HG03066 (cell line): ENCODE measurements at regions not wholly inside any gene's neighbourhood (a gene's known extent, or its start where the extent isn't known, plus 50 kb on each side); places are given as distances from the start of the nearest gene placed in this dataset.
"Not testable (repeated sequence)": the region's sequence is repeated elsewhere in the genome, so short reads cannot be mapped to it uniquely, and the experiment has no call there.

Source experiments
- ATAC-seq: cut with Tn5 transposase; IDR thresholded peaks from one replicate; pipeline ENCODE4 v1.9.1; 2021; ENCODE audit warnings: low read depth; ENCODE audit not compliant: unreplicated experiment

GRCh38 chr3:145550522-145550921 is 610.5 kb downstream of the PLOD2 start:
- no peak for ATAC-seq

- ATAC-seq, result no peak
Observed at GRCh38 chr3:145557405-145557804, 603.6 kb downstream of the PLOD2 start.

GRCh38 chr3:145578471-145578870 is 582.5 kb downstream of the PLOD2 start:
- no peak for ATAC-seq

- no peak for ATAC-seq
Observed at GRCh38 chr3:145581694-145582093, 579.3 kb downstream of the PLOD2 start.

- no peak for ATAC-seq
Observed at GRCh38 chr3:145604851-145605250, 556.1 kb downstream of the PLOD2 start.

- ATAC-seq, result no peak
Observed at GRCh38 chr3:145620002-145620401, 541.0 kb downstream of the PLOD2 start.

GRCh38 chr3:145620486-145620885 is 540.5 kb downstream of the PLOD2 start:
- no peak for ATAC-seq

DNA sequence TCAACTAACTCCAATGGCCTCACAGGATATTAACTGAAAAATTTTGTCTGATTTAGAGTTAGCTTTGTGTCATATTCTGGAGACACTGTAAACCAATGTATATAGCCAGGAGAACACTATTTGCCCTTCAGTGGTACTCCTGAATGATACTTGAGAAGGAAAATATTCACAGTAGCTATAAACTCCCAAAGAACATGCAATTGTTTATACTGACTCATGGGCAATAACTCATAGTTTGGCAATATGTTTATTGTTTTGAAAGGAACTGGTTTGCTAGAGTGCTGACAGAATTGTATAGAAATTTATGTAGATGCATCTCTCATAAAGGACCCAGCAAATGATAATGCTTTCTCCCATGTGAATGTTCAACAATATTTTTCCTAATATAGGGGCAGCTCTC is 537.6 kb downstream of the PLOD2 start:
- ATAC-seq, result no peak

GRCh38 chr3:145628211-145628610 is 532.8 kb downstream of the PLOD2 start:
- no peak for ATAC-seq

DNA sequence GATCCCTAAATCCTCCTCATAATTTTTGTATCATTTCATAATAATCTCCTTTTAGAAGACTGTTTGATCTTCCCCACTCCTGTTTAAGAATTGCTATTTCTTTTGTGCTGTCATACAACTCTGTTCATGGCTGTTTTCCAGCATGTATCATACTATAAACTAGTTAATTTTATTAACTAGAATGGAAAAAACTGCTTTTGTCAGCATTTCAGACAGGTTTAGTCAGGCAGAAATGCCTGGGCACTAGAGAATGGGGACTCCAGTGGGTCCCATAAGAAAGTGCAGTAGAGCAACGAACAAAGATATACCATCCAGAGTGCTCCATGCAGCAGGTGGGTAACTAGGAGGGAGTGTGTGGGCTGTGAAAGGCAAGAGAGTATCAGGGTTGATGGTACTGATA is 523.9 kb downstream of the PLOD2 start:
- no peak for ATAC-seq

GRCh38 chr3:145639003-145639606 is 521.9 kb downstream of the PLOD2 start:
- ATAC-seq, result no peak

- no peak for ATAC-seq
Observed at GRCh38 chr3:145639875-145640274, 521.1 kb downstream of the PLOD2 start.

DNA sequence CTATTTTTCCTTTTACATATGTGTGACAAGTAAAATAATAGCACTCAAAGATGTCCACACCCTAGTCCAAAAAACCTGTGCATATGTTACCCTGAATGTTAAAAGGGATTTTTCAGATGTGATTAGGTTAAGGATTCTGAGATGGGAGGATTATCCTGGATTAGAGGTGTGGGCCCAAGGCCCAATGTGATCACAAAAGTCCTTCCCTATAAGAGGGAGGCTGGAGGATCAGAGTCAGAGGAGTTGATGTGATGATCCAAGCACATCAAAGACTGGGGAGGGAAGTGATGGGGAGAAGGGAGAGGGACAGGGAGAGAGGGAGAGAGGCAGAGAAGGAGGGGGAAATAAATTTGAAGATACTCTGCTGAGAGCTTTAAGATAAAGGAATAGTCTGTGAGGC is 512.6 kb downstream of the PLOD2 start:
- no peak for ATAC-seq

- no peak for ATAC-seq
Observed at GRCh38 chr3:145649368-145649887, 511.6 kb downstream of the PLOD2 start.

- no peak for ATAC-seq
Observed at GRCh38 chr3:145650170-145650569, 510.8 kb downstream of the PLOD2 start.

DNA sequence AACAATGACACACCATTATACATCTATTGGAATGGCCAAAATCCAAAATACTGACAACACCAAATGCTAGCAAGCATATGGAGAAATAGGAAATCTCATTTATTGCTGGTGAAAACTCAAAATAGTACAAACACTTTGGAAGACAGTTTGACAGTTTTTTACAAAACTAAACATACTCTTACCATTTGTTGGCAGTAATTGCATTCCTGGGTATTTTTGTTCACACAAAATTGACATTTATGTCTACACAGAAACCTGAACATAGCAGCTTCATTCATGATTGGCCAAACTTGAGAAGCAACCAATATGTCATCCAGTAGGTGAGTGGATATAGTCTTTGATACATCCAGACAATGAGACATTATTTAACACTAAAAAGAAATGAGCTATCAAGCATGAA is 489.9 kb downstream of the PLOD2 start:
- no peak for ATAC-seq

DNA sequence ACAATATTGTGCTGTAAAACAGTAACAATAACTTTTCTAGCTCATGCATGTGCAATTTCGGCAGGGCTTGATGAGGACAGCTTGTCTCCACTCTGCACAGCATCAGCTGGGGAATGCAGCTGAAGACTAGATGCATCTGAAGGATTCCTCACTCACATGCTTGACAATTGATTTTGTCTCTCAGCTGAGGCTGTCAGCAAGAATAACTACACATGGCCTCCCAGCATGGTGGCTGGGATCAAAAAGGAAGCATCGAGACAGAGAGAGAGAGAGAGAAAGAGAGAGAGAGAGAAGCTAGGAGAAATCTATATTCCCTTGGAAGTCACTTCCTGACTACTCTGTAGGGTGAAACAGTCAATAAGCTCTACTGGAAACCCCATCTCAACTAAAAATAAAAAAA is 487.1 kb downstream of the PLOD2 start:
- ATAC-seq, result no peak

GRCh38 chr3:145678401-145678800 is 482.6 kb downstream of the PLOD2 start:
- no peak for ATAC-seq

GRCh38 chr3:145681181-145681580 is 479.8 kb downstream of the PLOD2 start:
- ATAC-seq, result no peak

DNA sequence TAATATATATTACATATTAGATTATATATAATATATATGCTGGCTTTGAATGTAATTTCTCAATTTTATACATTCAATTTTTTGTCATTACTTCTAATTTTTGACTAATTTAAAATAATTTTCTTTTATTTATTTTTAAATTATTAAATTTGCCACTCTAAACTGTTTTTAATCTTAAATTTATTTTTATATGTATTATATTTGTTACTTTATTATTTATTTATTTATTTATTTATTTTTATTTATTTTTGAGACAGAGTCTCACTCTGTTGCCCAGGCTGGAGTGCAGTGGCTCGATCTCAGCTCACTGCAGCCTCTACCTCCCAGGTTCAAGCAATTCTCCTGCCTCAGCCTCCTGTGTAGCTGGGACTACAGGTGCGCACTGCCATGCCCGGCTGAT is 473.0 kb downstream of the PLOD2 start:
- ATAC-seq, result not testable (repeated sequence)

- no peak for ATAC-seq
Observed at GRCh38 chr3:145692751-145693150, 468.2 kb downstream of the PLOD2 start.

- ATAC-seq, result no peak
Observed at GRCh38 chr3:145696011-145696410, 465.0 kb downstream of the PLOD2 start.

GRCh38 chr3:145698250-145698649 is 462.7 kb downstream of the PLOD2 start:
- ATAC-seq, result no peak
